ENCODE measurements at regions not wholly inside any gene's neighbourhood (a gene's known extent, or its start where the extent isn't known, plus 50 kb on each side); places are given as distances from the start of the nearest gene placed in this dataset.

DNA sequence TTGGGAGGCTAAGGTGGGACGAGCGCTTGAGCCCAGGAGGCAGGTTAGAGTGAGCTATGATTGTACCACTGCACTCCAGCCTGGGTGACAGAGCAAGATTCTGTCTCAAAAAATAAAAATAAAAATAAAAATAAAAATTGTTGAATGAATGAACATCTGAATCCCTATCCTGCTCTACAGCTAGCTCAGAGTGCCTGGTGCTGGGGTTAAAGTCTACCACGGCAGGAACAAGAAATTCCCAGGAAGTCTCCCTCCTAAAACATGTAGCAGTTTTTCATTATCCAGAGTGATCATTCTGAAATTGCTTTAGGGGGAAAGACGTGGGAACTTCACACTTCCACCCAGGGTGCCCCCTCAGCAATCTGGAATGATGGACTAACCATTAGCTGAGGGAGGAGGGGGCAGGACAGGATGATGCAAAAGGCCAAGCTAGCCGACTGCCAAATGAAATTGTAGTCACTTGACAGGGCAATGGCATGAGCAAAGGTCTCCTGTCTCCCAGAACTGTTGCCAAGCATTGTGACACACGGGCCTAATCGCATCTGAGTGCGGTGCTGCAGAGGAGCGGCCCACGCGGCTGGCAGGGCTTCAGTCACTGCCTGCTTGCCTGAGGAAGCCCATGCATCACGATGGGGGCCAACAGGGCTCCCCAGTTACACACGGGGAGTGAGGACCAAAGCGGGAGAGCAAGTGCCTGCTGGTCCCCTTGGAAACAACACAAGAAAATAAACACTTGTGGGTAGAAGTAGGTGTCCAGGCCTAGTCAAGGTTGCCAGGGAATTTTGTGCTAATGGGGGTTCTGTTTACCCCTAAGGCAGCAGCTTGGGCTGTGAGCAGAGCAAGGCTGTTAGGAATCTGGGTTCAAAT lies 85.7 kb downstream of the NENF start:
- TF ChIP-seq, protein P1, sequence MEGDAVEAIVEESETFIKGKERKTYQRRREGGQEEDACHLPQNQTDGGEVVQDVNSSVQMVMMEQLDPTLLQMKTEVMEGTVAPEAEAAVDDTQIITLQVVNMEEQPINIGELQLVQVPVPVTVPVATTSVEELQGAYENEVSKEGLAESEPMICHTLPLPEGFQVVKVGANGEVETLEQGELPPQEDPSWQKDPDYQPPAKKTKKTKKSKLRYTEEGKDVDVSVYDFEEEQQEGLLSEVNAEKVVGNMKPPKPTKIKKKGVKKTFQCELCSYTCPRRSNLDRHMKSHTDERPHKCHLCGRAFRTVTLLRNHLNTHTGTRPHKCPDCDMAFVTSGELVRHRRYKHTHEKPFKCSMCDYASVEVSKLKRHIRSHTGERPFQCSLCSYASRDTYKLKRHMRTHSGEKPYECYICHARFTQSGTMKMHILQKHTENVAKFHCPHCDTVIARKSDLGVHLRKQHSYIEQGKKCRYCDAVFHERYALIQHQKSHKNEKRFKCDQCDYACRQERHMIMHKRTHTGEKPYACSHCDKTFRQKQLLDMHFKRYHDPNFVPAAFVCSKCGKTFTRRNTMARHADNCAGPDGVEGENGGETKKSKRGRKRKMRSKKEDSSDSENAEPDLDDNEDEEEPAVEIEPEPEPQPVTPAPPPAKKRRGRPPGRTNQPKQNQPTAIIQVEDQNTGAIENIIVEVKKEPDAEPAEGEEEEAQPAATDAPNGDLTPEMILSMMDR (IDR thresholded peaks at IDR 0.05; ENCODE audit: insufficient read depth, low read length, poor library complexity, severe bottlenecking): no peak
- Histone ChIP-seq H3K27me3 (ENCODE audit: control insufficient read depth, insufficient read depth, low read length) (peaks cover 8% of the 10 kb centered on the region), H3K4me3 (ENCODE audit: low read depth, low read length) (no peak overlapping the region), H3K36me3 (ENCODE audit: control insufficient read depth, insufficient read depth, low read length) (no peaks in the 10 kb centered on the region)
- DNase-seq (ENCODE audit: low read depth): no peak

DNA sequence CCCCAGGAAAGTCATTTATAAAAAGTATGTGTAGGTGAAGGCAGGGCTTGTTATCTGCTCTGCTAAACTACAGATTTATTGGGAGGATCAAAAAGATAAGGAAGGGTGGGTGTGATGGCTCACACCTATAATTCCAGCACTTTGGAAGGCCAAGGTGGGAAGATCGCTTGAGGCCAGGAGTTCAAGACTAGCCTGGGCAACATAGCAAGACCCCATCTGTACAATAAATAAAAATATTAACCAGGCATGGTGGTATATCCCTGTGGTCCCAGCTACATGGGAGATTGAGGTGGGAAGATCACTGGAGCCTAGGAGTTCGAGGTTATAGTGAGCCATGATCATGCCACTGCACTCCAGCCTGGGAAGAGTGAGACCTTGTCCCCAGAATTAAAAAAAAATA lies 86.4 kb downstream of the NENF start:
- Histone ChIP-seq H3K27me3 (ENCODE audit: control insufficient read depth, insufficient read depth, low read length) (peaks cover 6% of the 10 kb centered on the region), H3K4me3 (ENCODE audit: low read depth, low read length) (no peak overlapping the region), H3K36me3 (ENCODE audit: control insufficient read depth, insufficient read depth, low read length) (no peaks in the 10 kb centered on the region)
- TF ChIP-seq, protein P1 (IDR thresholded peaks at IDR 0.05; ENCODE audit: insufficient read depth, low read length, poor library complexity, severe bottlenecking): no peak
- DNase-seq (ENCODE audit: low read depth): no peak

DNA sequence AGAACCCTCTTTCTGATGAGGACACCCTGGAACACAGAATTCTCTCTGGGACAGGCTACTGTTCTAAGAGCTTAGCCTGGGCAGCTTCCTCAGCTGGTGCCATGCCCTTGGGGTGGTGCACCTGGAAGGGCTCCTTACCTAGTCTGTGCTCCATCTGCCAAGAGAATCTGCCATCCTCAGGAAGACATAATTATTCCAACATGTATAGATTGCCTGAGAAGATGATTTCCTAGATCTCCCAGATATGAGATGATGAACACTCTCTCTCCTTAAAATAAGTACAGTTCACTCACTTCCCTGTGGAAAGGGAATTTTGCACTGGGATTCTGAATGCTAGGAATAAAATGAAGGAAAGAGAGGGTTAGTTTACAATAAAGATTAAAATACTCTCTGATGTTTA lies 87.6 kb downstream of the NENF start:
- no peaks in the 10 kb centered on the region for H3K27me3 ChIP-seq (ENCODE audit: control insufficient read depth, insufficient read depth, low read length)
- no peaks in the 10 kb centered on the region for H3K36me3 ChIP-seq (ENCODE audit: control insufficient read depth, insufficient read depth, low read length)
- H3K4me3 ChIP-seq (ENCODE audit: low read depth, low read length): no peak overlapping the region
- TF ChIP-seq, protein P1 (IDR thresholded peaks at IDR 0.05; ENCODE audit: insufficient read depth, low read length, poor library complexity, severe bottlenecking): no peak
- no peak for DNase-seq (ENCODE audit: low read depth)

DNA sequence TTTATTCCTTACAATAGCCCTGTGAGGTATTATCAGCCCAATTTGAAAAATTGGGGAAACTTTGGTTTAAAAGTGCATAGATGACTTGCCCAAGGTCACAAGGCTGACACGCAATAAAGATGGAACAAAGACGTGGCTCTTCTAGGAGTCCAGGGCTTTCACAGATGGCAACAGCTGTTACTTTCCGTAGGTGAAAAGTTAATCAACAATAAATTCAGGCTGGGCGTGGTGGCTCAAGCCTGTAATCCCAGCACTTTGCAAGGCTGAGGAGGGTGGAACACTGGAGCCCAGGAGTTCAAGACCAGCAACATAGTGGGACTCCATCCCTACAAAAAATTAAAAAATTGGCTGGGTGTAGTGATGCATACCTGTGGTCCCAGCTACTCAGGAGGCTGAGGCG lies 87.8 kb upstream of the ATF3 start:
- Histone ChIP-seq H3K36me3 (ENCODE audit: control insufficient read depth, insufficient read depth, low read length) (no peaks in the 10 kb centered on the region), H3K27me3 (ENCODE audit: control insufficient read depth, insufficient read depth, low read length) (no peaks in the 10 kb centered on the region), H3K4me3 (ENCODE audit: low read depth, low read length) (no peak overlapping the region)
- TF ChIP-seq, protein P1 (IDR thresholded peaks at IDR 0.05; ENCODE audit: insufficient read depth, low read length, poor library complexity, severe bottlenecking): no peak
- no peak for DNase-seq (ENCODE audit: low read depth)

DNA sequence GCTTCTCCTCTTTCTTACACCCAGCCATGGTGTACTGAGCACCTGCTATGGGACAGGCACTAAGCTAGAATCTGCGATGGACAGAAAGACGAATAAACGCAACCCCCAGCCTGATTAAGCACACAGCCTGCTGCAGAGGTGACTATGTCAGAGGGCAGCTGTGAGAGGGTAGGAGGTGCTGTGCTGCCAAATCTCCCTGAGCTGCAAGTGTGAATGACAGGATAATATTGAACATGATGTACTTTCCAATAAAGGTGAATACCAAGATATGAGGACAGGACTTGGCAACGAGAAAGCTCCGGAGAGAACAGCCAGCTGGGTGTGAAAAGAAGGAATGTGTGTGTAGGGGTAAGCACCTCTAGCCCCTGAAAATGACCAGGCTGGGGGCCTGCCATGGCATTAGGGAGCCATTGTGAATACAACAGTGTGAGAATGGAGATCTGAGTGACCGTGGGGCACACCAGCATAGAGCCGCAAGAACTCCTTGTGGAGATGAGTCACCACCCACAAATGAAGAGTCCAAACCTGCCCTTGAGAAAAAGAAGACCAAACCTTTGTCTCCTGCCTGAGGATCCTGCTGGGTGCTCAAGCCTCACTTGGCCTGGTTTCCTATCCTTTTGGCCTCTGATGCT lies 83.0 kb upstream of the ATF3 start:
- DNase-seq (ENCODE audit: low read depth): no peak
- TF ChIP-seq, protein P1 (IDR thresholded peaks at IDR 0.05; ENCODE audit: insufficient read depth, low read length, poor library complexity, severe bottlenecking): no peak
- H3K4me3 ChIP-seq (ENCODE audit: low read depth, low read length): no peak overlapping the region

More for the DNA sequence above, 83.0 kb upstream of the ATF3 start:
- peaks cover 3% of the 10 kb centered on the region for H3K27me3 ChIP-seq (ENCODE audit: control insufficient read depth, insufficient read depth, low read length)
- no peaks in the 10 kb centered on the region for H3K36me3 ChIP-seq (ENCODE audit: control insufficient read depth, insufficient read depth, low read length)
